Iris pigment epithelial cell (primary cell): ENCODE measurements at regions not wholly inside any gene's neighbourhood (a gene's known extent, or its start where the extent isn't known, plus 50 kb on each side); places are given as distances from the start of the nearest gene placed in this dataset.
A peak's percentile ranks its signal among the peaks of the same experiment; 100 is the strongest.

Experiments used
- DNase-seq: peaks from one replicate; pipeline ENCODE4 v3.0.0-alpha.2; 2011; ENCODE audit warnings: low read depth

- DNase-seq = no peak
These were observed 116.1 kb upstream of the PTPN1 start for GRCh38 chr20:50393990-50394561.

- DNase-seq = no peak
These were observed 115.6 kb upstream of the PTPN1 start for GRCh38 chr20:50394569-50394968.

- peak; percentile 48 for DNase-seq
These were observed 114.9 kb upstream of the PTPN1 start for GRCh38 chr20:50395251-50395729.

- no peak for DNase-seq
These were observed 114.2 kb upstream of the PTPN1 start for GRCh38 chr20:50395914-50396488.

GRCh38 chr20:50396623-50397022, 113.6 kb upstream of the PTPN1 start:
- DNase-seq = no peak

GRCh38 chr20:50397058-50397457, 113.1 kb upstream of the PTPN1 start:
- no peak for DNase-seq

GRCh38 chr20:50398064-50398463, 112.1 kb upstream of the PTPN1 start:
- DNase-seq = no peak

GRCh38 chr20:50398471-50398820, 111.7 kb upstream of the PTPN1 start:
- DNase-seq = no peak

- no peak for DNase-seq
These were observed 111.2 kb upstream of the PTPN1 start for GRCh38 chr20:50398821-50399554.

- DNase-seq = no peak
These were observed 110.6 kb upstream of the PTPN1 start for GRCh38 chr20:50399555-50399916.

- peak; percentile 68 for DNase-seq
These were observed 110.1 kb upstream of the PTPN1 start for GRCh38 chr20:50399917-50400704.

- no peak for DNase-seq
These were observed 109.2 kb upstream of the PTPN1 start for GRCh38 chr20:50400705-50401586.

- no peak for DNase-seq
These were observed 108.4 kb upstream of the PTPN1 start for GRCh38 chr20:50401587-50402418.

GRCh38 chr20:50403565-50404418, 106.4 kb upstream of the PTPN1 start:
- DNase-seq = no peak

GRCh38 chr20:50404419-50405234, 105.6 kb upstream of the PTPN1 start:
- DNase-seq = no peak

- no peak for DNase-seq
These were observed 104.8 kb upstream of the PTPN1 start for GRCh38 chr20:50405235-50405914.

GRCh38 chr20:50405915-50406609, 104.1 kb upstream of the PTPN1 start:
- no peak for DNase-seq

GRCh38 chr20:50406610-50407136, 103.5 kb upstream of the PTPN1 start:
- DNase-seq = no peak
